C4-2B (cell line): ENCODE measurements at regions not wholly inside any gene's neighbourhood (a gene's known extent, or its start where the extent isn't known, plus 50 kb on each side); places are given as distances from the start of the nearest gene placed in this dataset.

Experiments used
- H3K27ac ChIP-seq: fragments of 450-650 bp; 2 replicates; pipeline ENCODE4 v1.5.1; 2017
- CTCF ChIP-seq: fragments of 450-650 bp; conservative IDR thresholded peaks from 2 replicates; pipeline ENCODE4 v1.5.1; 2017; ENCODE audit warnings: mild to moderate bottlenecking
- ZFX ChIP-seq: fragments of 450-650 bp; IDR thresholded peaks from 2 replicates; pipeline ENCODE4 v1.6.1; 2017

GRCh38 chr11:116310698-116311097 lies 462.1 kb downstream of the BUD13 start:
- TF ChIP-seq CTCF (no peak), ZFX (no peak)
- H3K27ac ChIP-seq: no peak overlapping the region

GRCh38 chr11:116310226-116310625 lies 462.6 kb downstream of the BUD13 start:
- H3K27ac ChIP-seq: no peak overlapping the region
- TF ChIP-seq CTCF: no peak
- no peak for TF ChIP-seq ZFX

- TF ChIP-seq ZFX: no peak
- no peak for TF ChIP-seq CTCF
- no peak overlapping the region for H3K27ac ChIP-seq
Observed at GRCh38 chr11:116309446-116309845, 463.3 kb downstream of the BUD13 start.

GRCh38 chr11:116302756-116303155 lies 470.0 kb downstream of the BUD13 start:
- H3K27ac ChIP-seq: no peak overlapping the region; the same call in 1 of the 2 replicates
- no peak for TF ChIP-seq ZFX
- TF ChIP-seq CTCF: no peak

- no peak for TF ChIP-seq CTCF
- no peak for TF ChIP-seq ZFX
- no peak overlapping the region for H3K27ac ChIP-seq
Observed at GRCh38 chr11:116301141-116301540, 471.6 kb downstream of the BUD13 start.

GRCh38 chr11:116300232-116300631 lies 472.6 kb downstream of the BUD13 start:
- no peak for TF ChIP-seq ZFX
- TF ChIP-seq CTCF: no peak
- H3K27ac ChIP-seq: no peak overlapping the region

- TF ChIP-seq ZFX (no peak), CTCF (no peak)
- H3K27ac ChIP-seq: no peak overlapping the region
Observed at GRCh38 chr11:116294630-116295029, 478.2 kb downstream of the BUD13 start.
